AG09319 (cell line): ENCODE measurements at regions not wholly inside any gene's neighbourhood (a gene's known extent, or its start where the extent isn't known, plus 50 kb on each side); places are given as distances from the start of the nearest gene placed in this dataset.
"Not testable (repeated sequence)": the region's sequence is repeated elsewhere in the genome, so short reads cannot be mapped to it uniquely, and the experiment has no call there.

Experiments
- DNase-seq: peaks from one replicate; pipeline ENCODE4 v3.0.0-alpha.2; 2010; ENCODE audit warnings: low read depth; ENCODE audit errors: extremely low read depth
- TF ChIP-seq, protein P1 (sequence below): IDR thresholded peaks from 2 replicates; pipeline ENCODE4 v1.5.1; 2011; ENCODE audit warnings: low read depth, mild to moderate bottlenecking, inconsistent platforms, low read length, moderate library complexity

DNA sequence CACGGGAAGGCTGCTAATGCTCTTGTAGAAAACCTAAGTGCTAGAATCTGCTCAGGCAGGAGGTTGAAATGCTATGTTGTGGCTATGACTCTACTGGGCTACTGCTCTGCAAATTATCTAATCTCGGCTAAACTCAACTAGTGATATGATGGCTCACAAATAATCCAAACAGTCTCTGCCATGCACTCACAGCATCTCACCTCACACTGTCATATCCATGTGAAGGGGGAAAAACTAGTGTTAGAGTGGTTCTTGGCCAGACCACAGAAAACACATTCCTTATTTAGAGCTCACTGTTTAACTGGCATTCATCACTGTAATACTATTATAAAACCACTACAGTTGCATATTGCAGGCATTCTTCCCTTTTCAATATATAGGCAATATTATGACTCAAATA, 81.8 kb upstream of the DST start:
- DNase-seq, result no peak
- TF ChIP-seq, protein P1, sequence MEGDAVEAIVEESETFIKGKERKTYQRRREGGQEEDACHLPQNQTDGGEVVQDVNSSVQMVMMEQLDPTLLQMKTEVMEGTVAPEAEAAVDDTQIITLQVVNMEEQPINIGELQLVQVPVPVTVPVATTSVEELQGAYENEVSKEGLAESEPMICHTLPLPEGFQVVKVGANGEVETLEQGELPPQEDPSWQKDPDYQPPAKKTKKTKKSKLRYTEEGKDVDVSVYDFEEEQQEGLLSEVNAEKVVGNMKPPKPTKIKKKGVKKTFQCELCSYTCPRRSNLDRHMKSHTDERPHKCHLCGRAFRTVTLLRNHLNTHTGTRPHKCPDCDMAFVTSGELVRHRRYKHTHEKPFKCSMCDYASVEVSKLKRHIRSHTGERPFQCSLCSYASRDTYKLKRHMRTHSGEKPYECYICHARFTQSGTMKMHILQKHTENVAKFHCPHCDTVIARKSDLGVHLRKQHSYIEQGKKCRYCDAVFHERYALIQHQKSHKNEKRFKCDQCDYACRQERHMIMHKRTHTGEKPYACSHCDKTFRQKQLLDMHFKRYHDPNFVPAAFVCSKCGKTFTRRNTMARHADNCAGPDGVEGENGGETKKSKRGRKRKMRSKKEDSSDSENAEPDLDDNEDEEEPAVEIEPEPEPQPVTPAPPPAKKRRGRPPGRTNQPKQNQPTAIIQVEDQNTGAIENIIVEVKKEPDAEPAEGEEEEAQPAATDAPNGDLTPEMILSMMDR, result no peak

DNA sequence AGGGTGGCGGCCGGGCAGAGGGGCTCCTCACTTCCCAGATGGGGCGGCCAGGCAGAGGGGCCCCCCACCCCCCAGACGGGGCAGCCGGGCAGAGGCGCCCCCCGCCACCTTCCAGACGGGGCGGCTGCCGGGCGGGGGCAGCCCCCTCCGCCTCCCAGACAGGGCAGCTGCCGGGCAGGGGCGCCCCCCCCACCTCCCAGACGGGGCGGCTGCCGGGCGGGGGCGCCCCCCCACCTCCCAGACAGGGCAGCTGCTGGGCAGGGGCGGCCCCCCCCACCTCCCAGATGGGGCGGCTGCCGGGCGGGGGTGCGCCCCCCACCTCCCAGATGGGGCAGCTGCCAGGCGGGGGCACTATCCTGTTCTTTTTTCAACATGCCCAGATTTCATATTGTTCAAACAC, 78.2 kb upstream of the DST start:
- TF ChIP-seq, protein P1, result no peak
- DNase-seq, result no peak

DNA sequence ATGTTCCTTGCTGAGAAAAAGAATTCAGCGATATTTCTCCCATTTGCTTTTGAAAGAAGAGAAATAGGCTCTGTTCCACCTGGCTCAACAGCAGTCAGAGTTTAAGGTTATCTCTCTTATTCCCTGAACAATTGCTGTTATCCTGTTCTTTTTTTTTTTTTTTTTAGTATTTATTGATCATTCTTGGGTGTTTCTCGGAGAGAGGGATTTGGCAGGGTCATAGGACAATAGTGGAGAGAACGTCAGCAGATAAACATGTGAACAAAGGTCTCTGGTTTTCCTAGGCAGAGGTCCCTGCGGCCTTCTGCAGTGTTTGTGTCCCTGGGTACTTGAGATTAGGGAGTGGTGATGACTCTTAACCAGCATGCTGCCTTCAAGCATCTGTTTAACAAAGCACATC, 77.5 kb upstream of the DST start:
- DNase-seq, result not testable (repeated sequence)

DNA sequence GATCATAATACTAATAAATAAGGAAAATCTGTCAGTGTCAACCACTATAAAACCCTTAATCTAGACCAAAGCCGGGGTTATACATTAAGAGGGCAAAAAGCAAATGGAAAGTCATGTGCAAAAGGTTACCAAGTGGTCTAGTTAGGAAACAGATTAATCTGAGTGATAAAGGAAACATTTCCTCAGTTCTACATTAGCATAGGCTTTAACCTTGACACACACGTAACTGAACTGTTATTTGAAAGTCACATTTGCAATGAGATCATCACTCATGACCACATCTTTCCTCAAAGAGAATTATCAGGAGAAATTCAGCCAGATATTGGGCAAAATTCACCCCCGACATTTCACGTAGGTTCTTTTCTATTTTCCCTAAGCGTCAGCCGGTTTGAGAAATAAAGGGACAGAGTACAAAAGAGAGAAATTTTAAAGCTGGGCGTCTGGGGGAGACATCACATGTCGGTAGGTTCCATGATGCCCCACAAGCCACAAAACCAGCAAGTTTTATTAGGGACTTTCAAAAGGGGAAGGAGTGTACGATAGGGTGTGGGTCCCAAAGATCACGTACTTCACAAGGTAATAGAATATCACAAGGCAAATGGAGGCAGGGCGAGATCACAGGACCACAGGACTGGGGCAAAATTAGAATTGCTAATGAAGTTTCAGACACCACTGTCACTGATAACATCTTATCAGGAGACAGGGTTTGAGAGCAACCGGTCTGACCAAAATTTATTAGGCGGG, 76.8 kb upstream of the DST start:
- DNase-seq, result not testable (repeated sequence)

DNA sequence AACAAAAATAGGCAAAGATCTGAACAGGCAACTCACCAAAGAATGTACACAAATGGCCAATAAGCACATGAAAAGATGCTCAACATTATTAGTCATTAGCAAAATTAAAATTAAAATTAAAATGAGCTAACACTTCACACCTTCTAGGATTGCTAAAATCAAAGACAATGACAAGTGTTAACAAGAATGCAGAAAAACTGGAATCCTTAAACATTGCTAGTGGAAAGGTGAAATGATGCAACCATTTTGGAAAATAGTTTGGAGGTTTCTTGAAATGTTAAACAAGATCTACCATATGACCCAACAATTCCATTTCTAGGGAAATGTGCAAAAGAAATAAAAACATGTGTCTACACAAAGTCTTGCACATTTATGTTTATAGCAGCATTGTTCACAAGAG, 75.5 kb upstream of the DST start:
- TF ChIP-seq, protein P1, result no peak
- no peak for DNase-seq

DNA sequence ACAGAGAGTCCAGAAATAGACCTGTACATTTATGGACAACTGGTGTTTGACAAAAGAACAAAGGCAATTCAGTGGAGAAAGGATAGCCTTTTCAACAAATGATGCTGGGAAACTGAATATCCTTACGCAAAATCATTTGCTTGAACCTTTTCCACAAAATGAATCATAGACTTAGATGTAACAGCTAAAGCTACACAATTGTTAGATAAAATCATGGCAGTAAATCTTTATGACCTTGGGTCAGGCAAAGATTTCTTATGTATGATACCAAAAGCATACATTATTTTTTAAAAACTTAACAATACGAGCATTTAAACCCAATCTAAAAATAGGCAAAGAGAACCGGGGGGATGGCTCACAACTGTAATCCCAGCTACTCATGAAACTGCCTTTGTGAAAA, 73.5 kb upstream of the DST start:
- no peak for DNase-seq
- TF ChIP-seq, protein P1, result no peak

DNA sequence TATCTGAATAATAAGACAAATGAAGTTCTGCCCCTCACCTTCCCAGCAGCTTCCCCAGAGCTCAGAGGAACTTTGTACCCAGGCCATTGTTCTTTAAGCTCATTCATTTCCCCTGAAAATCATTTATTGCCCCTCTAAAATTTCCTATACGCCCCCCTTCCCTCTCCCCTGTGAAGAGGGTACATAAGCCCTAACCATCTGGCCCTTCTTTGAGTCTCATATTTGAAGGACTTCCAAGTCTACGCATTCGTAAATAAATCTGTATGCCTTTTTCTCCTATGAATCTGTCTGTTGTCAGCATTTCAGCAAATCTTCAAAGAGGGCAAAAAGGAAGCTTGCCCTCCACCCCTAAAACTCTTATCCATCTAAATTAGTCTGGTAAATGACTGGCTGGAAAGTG, 73.1 kb upstream of the DST start:
- TF ChIP-seq, protein P1, result no peak
- DNase-seq, result no peak

DNA sequence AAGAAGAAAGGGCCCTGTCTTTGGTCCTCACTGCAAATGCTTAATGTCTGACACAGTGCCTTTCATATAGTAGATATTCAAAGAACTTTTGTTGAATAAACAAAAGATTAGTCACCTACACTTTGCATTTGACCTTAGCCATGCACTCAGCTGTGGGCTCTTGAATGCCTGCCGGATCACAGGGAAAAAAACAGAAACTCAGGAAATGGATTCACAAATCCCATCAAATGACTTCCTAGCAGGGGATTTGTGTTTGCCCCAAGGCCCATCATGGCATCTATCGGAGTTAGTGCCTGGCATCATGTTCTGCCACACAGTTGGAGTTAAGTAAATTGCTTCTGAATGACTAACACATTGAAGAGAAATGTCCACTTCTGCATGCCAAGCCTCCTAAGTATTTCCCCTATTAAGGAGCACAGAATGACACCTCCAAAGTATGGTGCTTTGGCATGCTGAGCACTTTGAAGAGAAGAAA, 72.3 kb upstream of the DST start:
- no peak for DNase-seq
- TF ChIP-seq, protein P1, result no peak
